OCI-LY1 (cell line): ENCODE measurements at regions not wholly inside any gene's neighbourhood (a gene's known extent, or its start where the extent isn't known, plus 50 kb on each side); places are given as distances from the start of the nearest gene placed in this dataset.

Experiments used
- H2AFZ ChIP-seq: fragments of 200-600 bp; sonication (generic), shearing (Covaris generic); 2 replicates; pipeline ENCODE4 v1.6.0; 2014; ENCODE audit warnings: antibody characterized with exemption, mild to moderate bottlenecking, low read length
- H3F3A ChIP-seq: fragments of 200-600 bp; sonication (generic), shearing (Covaris generic); 2 replicates; pipeline ENCODE4 v1.6.0; 2014; ENCODE audit warnings: mild to moderate bottlenecking, antibody characterized with exemption, low read length, moderate library complexity; ENCODE audit not compliant: insufficient read depth
- H3K27ac ChIP-seq: fragments of 200-600 bp; sonication (generic); 2 replicates; pipeline ENCODE4 v1.5.1; 2014; ENCODE audit warnings: low read length, mixed run types, mild to moderate bottlenecking, low read depth; ENCODE audit not compliant: poor library complexity, severe bottlenecking
- H3K27me3 ChIP-seq: fragments of 200-600 bp; sonication (generic); 2 replicates; pipeline ENCODE4 v1.6.0; 2014; ENCODE audit warnings: antibody characterized with exemption, mild to moderate bottlenecking, low read length, moderate library complexity; ENCODE audit not compliant: insufficient read depth
- H3K36me3 ChIP-seq: fragments of 200-600 bp; sonication (generic); 2 replicates; pipeline ENCODE4 v1.6.1; 2014; ENCODE audit warnings: mild to moderate bottlenecking, antibody characterized with exemption, low read length, moderate library complexity, mixed read lengths; ENCODE audit not compliant: insufficient read depth
- H3K4me1 ChIP-seq: fragments of 200-600 bp; sonication (generic); 2 replicates; pipeline ENCODE4 v1.5.1; 2014; ENCODE audit warnings: mild to moderate bottlenecking, low read length, moderate library complexity; ENCODE audit not compliant: insufficient read depth, severe bottlenecking
- H3K4me2 ChIP-seq: fragments of 200-600 bp; sonication (generic), shearing (Covaris generic); 2 replicates; pipeline ENCODE4 v1.6.1; 2014; ENCODE audit warnings: low read length
- H3K4me3 ChIP-seq: fragments of 200-600 bp; sonication (generic); 2 replicates; pipeline ENCODE4 v1.5.1; 2014; ENCODE audit warnings: low read length, low read depth, mild to moderate bottlenecking, mixed read lengths; ENCODE audit not compliant: poor library complexity, severe bottlenecking
- H3K79me2 ChIP-seq: fragments of 200-600 bp; shearing (Covaris generic); 2 replicates; pipeline ENCODE4 v1.6.1; 2016; ENCODE audit warnings: mixed run types, low read length, mixed read lengths; ENCODE audit not compliant: insufficient read depth
- H3K9ac ChIP-seq: fragments of 200-600 bp; sonication (generic), shearing (Covaris generic); 2 replicates; pipeline ENCODE4 v1.6.1; 2014; ENCODE audit warnings: mild to moderate bottlenecking, low read length, mixed read lengths
- H3K9me2 ChIP-seq: fragments of 200-600 bp; sonication (generic), shearing (Covaris generic); 2 replicates; pipeline ENCODE4 v1.6.1; 2014; ENCODE audit warnings: low read depth, mild to moderate bottlenecking, low read length, mixed read lengths
- H3K9me3 ChIP-seq: fragments of 200-600 bp; shearing (Covaris generic); 2 replicates; pipeline ENCODE4 v1.6.1; 2014; ENCODE audit warnings: low read length, mixed read lengths
- H4K20me1 ChIP-seq: fragments of 200-600 bp; sonication (generic), shearing (Covaris generic); 2 replicates; pipeline ENCODE4 v1.6.0; 2016; ENCODE audit warnings: mild to moderate bottlenecking, low read length; ENCODE audit not compliant: insufficient read depth
- CTCF ChIP-seq: fragments of 200-600 bp; sonication (generic), shearing (Covaris generic); IDR thresholded peaks from 2 replicates; pipeline ENCODE4 v1.5.1; 2017; ENCODE audit warnings: mild to moderate bottlenecking, antibody characterized with exemption, low read length, moderate library complexity, mixed read lengths
- EZH2 ChIP-seq: fragments of 200-600 bp; sonication (generic), shearing (Covaris generic); IDR thresholded peaks from 2 replicates; pipeline ENCODE4 v1.8.0; 2017; ENCODE audit warnings: borderline replicate concordance, mixed run types, mild to moderate bottlenecking, antibody characterized with exemption, low read length, moderate library complexity, mixed read lengths

DNA sequence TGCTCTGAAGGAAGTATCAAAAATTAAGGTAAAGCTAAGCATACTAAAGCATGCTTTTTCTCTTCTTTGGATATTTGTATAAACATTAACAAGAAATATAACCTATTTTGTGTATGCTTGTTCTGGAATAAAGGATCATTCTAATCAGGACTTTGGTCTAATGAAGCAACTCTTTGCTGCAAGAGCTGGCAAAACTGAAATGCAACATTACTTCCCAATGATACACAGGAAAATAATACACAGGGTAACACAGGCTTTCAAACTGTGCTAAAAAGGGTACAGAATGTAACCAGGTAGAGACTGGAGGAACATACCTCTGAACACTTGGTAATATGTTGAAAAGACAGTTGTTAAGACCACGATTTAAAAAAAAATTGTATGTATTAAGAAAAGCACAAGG, 222.5 kb upstream of the DIO2 start:
- H3K4me2 ChIP-seq = no peak overlapping the region
- H3K36me3 ChIP-seq = no peaks in the 10 kb centered on the region
- H3K79me2 ChIP-seq = no peaks in the 10 kb centered on the region
- TF ChIP-seq CTCF = no peak
- TF ChIP-seq EZH2 = no peak
- H3K27me3 ChIP-seq = no peaks in the 10 kb centered on the region
- no peak overlapping the region for H3K27ac ChIP-seq
- H3K9me2 ChIP-seq = no peaks in the 10 kb centered on the region
- H3K4me1 ChIP-seq = no peaks in the 10 kb centered on the region
- H3K4me3 ChIP-seq = no peak overlapping the region
- H3F3A ChIP-seq = no peaks in the 10 kb centered on the region
- H3K9ac ChIP-seq = no peak overlapping the region
- no peaks in the 10 kb centered on the region for H4K20me1 ChIP-seq
- no peaks in the 10 kb centered on the region for H3K9me3 ChIP-seq
- no peak overlapping the region for H2AFZ ChIP-seq

GRCh38 chr14:80428671-80429070, 217.4 kb upstream of the DIO2 start:
- no peak overlapping the region for H3K4me3 ChIP-seq
- no peak overlapping the region for H3K4me2 ChIP-seq
- no peaks in the 10 kb centered on the region for H3K9me2 ChIP-seq

GRCh38 chr14:80428171-80428570, 216.9 kb upstream of the DIO2 start:
- H3K27me3 ChIP-seq = no peaks in the 10 kb centered on the region
- TF ChIP-seq CTCF (no peak), EZH2 (no peak)
- H4K20me1 ChIP-seq = no peaks in the 10 kb centered on the region
- no peak overlapping the region for H3K4me3 ChIP-seq
- H3K36me3 ChIP-seq = no peaks in the 10 kb centered on the region
- no peak overlapping the region for H3K27ac ChIP-seq
- no peak overlapping the region for H3K4me2 ChIP-seq
- no peak overlapping the region for H2AFZ ChIP-seq
- H3K79me2 ChIP-seq = no peaks in the 10 kb centered on the region
- no peaks in the 10 kb centered on the region for H3K9me2 ChIP-seq
- H3K4me1 ChIP-seq = no peaks in the 10 kb centered on the region
- no peak overlapping the region for H3K9ac ChIP-seq
- H3F3A ChIP-seq = no peaks in the 10 kb centered on the region
- H3K9me3 ChIP-seq = no peaks in the 10 kb centered on the region

More at GRCh38 chr14:80428671-80429070, 217.4 kb upstream of the DIO2 start:
- Histone ChIP-seq H3F3A (no peaks in the 10 kb centered on the region), H3K9ac (no peak overlapping the region), H3K27ac (no peak overlapping the region), H3K9me3 (no peaks in the 10 kb centered on the region), H3K36me3 (no peaks in the 10 kb centered on the region), H3K4me1 (no peaks in the 10 kb centered on the region), H4K20me1 (no peaks in the 10 kb centered on the region), H3K27me3 (no peaks in the 10 kb centered on the region), H3K79me2 (no peaks in the 10 kb centered on the region), H2AFZ (no peak overlapping the region)
- TF ChIP-seq CTCF (no peak), EZH2 (no peak)
